Endothelial cell (in vitro differentiated cells): ENCODE measurements at regions not wholly inside any gene's neighbourhood (a gene's known extent, or its start where the extent isn't known, plus 50 kb on each side); places are given as distances from the start of the nearest gene placed in this dataset.

Source experiments
- DNase-seq: peaks from one replicate; pipeline ENCODE4 v3.0.0; 2021; ENCODE audit warnings: low spot score
- H3K27ac Mint-ChIP-seq: one replicate; pipeline ENCODE4 v1.8.0; 2021; ENCODE audit warnings: mixed read lengths, inconsistent platforms; ENCODE audit not compliant: unreplicated experiment
- H3K27me3 Mint-ChIP-seq: one replicate; pipeline ENCODE4 v1.8.0; 2021; ENCODE audit warnings: mild to moderate bottlenecking, moderate library complexity, mixed read lengths, inconsistent platforms; ENCODE audit not compliant: unreplicated experiment
- H3K36me3 Mint-ChIP-seq: one replicate; pipeline ENCODE4 v1.8.0; 2021; ENCODE audit warnings: mild to moderate bottlenecking, low read depth, mixed read lengths, inconsistent platforms; ENCODE audit not compliant: unreplicated experiment
- H3K4me1 Mint-ChIP-seq: one replicate; pipeline ENCODE4 v1.8.0; 2021; ENCODE audit warnings: mild to moderate bottlenecking, mixed read lengths, inconsistent platforms; ENCODE audit not compliant: unreplicated experiment
- H3K4me3 Mint-ChIP-seq: one replicate; pipeline ENCODE4 v1.8.0; 2021; ENCODE audit warnings: mild to moderate bottlenecking, mixed read lengths, inconsistent platforms; ENCODE audit not compliant: unreplicated experiment
- H3K9me3 Mint-ChIP-seq: one replicate; pipeline ENCODE4 v1.8.0; 2021; ENCODE audit warnings: mixed read lengths, inconsistent platforms; ENCODE audit not compliant: unreplicated experiment
- TF ChIP-seq, protein P1 (sequence below): fragments of 200-600 bp; sonication (generic); IDR thresholded peaks from one replicate; pipeline ENCODE4 v1.5.0; 2021; ENCODE audit warnings: antibody characterized with exemption; ENCODE audit not compliant: unreplicated experiment

- no peaks in the 10 kb centered on the region for H3K9me3 Mint-ChIP-seq
- TF ChIP-seq, protein P1, sequence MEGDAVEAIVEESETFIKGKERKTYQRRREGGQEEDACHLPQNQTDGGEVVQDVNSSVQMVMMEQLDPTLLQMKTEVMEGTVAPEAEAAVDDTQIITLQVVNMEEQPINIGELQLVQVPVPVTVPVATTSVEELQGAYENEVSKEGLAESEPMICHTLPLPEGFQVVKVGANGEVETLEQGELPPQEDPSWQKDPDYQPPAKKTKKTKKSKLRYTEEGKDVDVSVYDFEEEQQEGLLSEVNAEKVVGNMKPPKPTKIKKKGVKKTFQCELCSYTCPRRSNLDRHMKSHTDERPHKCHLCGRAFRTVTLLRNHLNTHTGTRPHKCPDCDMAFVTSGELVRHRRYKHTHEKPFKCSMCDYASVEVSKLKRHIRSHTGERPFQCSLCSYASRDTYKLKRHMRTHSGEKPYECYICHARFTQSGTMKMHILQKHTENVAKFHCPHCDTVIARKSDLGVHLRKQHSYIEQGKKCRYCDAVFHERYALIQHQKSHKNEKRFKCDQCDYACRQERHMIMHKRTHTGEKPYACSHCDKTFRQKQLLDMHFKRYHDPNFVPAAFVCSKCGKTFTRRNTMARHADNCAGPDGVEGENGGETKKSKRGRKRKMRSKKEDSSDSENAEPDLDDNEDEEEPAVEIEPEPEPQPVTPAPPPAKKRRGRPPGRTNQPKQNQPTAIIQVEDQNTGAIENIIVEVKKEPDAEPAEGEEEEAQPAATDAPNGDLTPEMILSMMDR = no peak
- no peaks in the 10 kb centered on the region for H3K4me1 Mint-ChIP-seq
- no peaks in the 10 kb centered on the region for H3K27me3 Mint-ChIP-seq
- no peak overlapping the region for H3K4me3 Mint-ChIP-seq
- DNase-seq = no peak
- no peaks in the 10 kb centered on the region for H3K36me3 Mint-ChIP-seq
- no peak overlapping the region for H3K27ac Mint-ChIP-seq
These were observed 250.6 kb downstream of the SAMD5 start for GRCh38 chr6:147759093-147759492.

GRCh38 chr6:147759536-147759935, 251.0 kb downstream of the SAMD5 start:
- Mint-ChIP-seq H3K27me3 (no peaks in the 10 kb centered on the region), H3K4me1 (no peaks in the 10 kb centered on the region), H3K4me3 (no peak overlapping the region), H3K36me3 (no peaks in the 10 kb centered on the region), H3K27ac (no peak overlapping the region), H3K9me3 (no peaks in the 10 kb centered on the region)
- DNase-seq = no peak
- TF ChIP-seq, protein P1 = no peak

DNA sequence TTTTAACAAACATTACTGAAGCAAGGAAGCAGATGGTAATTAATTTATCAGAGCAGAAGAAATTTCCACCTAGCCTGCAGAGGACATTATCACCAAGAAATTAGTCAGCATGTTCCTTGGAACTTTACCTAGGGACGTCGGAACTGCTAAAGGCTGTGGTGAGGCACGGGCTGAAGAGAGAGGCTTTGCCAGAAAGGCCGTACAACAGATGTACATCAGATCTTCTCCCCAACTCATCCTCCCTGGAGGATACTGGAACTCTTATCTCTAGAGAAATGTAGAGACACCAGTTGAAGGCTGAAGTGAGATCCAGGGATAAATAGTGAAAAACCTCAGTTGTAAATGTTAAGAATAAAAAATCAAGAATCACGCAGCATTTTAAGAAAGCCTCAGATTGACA, 257.1 kb downstream of the SAMD5 start:
- Mint-ChIP-seq H3K27ac (no peak overlapping the region), H3K4me1 (peaks cover 5% of the 10 kb centered on the region), H3K9me3 (no peaks in the 10 kb centered on the region), H3K36me3 (no peaks in the 10 kb centered on the region), H3K4me3 (no peak overlapping the region), H3K27me3 (no peaks in the 10 kb centered on the region)
- TF ChIP-seq, protein P1 = no peak
- no peak for DNase-seq

GRCh38 chr6:147768969-147769368, 260.5 kb downstream of the SAMD5 start:
- TF ChIP-seq, protein P1 = no peak

DNA sequence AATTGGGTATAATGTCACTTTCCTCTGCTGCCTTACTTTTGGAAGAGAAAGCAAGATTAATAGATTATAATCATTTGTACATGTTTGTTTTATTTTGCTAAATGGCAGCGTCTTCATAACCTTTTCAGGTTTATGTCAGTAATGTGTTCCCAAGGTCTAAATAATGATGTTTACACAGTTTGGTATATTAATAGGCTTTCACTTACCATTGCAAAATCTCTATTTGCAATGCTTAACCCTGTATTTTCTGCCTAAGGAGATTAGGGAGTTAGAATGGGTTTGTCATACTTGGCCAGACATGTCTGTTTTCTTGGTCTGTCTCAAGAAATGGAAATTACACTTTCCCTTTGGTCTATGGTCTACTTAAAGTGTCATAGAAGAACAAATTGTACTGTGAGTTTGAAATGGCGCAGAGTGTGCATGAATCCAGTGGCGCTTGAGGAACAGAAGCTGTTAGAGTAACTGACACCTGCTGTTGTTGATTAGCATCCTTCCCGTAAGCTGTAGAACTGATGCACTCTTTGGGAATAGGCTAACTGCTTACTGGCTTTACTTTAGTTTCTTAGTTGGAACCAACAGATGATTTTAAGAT, 261.1 kb downstream of the SAMD5 start:
- Mint-ChIP-seq H3K36me3 (no peaks in the 10 kb centered on the region), H3K27ac (no peak overlapping the region), H3K9me3 (no peaks in the 10 kb centered on the region), H3K4me3 (no peak overlapping the region), H3K4me1 (peaks cover 5% of the 10 kb centered on the region), H3K27me3 (peaks cover 1% of the 10 kb centered on the region)
- TF ChIP-seq, protein P1 = no peak
- DNase-seq = no peak

More at GRCh38 chr6:147768969-147769368, 260.5 kb downstream of the SAMD5 start:
- Mint-ChIP-seq H3K4me1 (peaks cover 5% of the 10 kb centered on the region), H3K27me3 (peaks cover 1% of the 10 kb centered on the region), H3K36me3 (no peaks in the 10 kb centered on the region), H3K9me3 (no peaks in the 10 kb centered on the region), H3K4me3 (no peak overlapping the region), H3K27ac (no peak overlapping the region)
- no peak for DNase-seq
